Suprapubic skin (tissue), 4 donors: ENCODE measurements at regions not wholly inside any gene's neighbourhood (a gene's known extent, or its start where the extent isn't known, plus 50 kb on each side); places are given as distances from the start of the nearest gene placed in this dataset.

Experiments
- DNase-seq, 2 donors: peaks; one replicate each; pipeline ENCODE4 v3.0.0-alpha.2; 2019; ENCODE audit warnings: low spot score in 2 of 2
- H3K27ac ChIP-seq: fragments of 200-600 bp; sonication (generic); one replicate; pipeline ENCODE4 v1.5.1; 2019
- H3K27me3 ChIP-seq: fragments of 200-600 bp; sonication (generic); one replicate; pipeline ENCODE4 v1.5.1; 2019
- H3K36me3 ChIP-seq: fragments of 200-600 bp; sonication (generic); one replicate; pipeline ENCODE4 v1.5.1; 2019
- H3K4me1 ChIP-seq: fragments of 200-600 bp; sonication (generic); one replicate; pipeline ENCODE4 v1.5.1; 2019
- H3K4me3 ChIP-seq: fragments of 200-600 bp; sonication (generic); one replicate; pipeline ENCODE4 v1.5.1; 2019; ENCODE audit warnings: mild to moderate bottlenecking
- H3K9me3 ChIP-seq: fragments of 200-600 bp; sonication (generic); one replicate; pipeline ENCODE4 v1.5.1; 2019
- EP300 ChIP-seq: sonication (generic); formaldehyde crosslinking; IDR thresholded peaks from one replicate; pipeline ENCODE4 v1.6.1; 2017; ENCODE audit warnings: antibody characterized with exemption
- POLR2A ChIP-seq, 2 donors: fragments of 450-650 bp; IDR thresholded peaks; one replicate each; pipeline ENCODE4 v1.6.1; 2017; ENCODE audit warnings: antibody characterized with exemption in 2 of 2, mild to moderate bottlenecking in 2 of 2, moderate library complexity in 2 of 2
- POLR2AphosphoS5 ChIP-seq, 3 donors: sonication (generic); formaldehyde crosslinking; IDR thresholded peaks; one replicate each; pipeline ENCODE4 v1.6.1; 2017; ENCODE audit warnings: antibody characterized with exemption in 3 of 3
- WGBS: methylation state at CpG from one replicate; pipeline ENCODE4 v1.1.5; 2018; 5-methylcytosine and 5-hydroxymethylcytosine counted together
- TF ChIP-seq, protein P1 (sequence below), 2 donors: fragments of 200-600 bp in 1 of 2; fragments of 450-650 bp in 1 of 2; sonication (generic) in 1 of 2; IDR thresholded peaks; one replicate each; pipeline ENCODE4 v1.5.1; 2016 to 2019; ENCODE audit warnings: antibody characterized with exemption in 2 of 2, mild to moderate bottlenecking in 1 of 2, moderate library complexity in 1 of 2

DNA sequence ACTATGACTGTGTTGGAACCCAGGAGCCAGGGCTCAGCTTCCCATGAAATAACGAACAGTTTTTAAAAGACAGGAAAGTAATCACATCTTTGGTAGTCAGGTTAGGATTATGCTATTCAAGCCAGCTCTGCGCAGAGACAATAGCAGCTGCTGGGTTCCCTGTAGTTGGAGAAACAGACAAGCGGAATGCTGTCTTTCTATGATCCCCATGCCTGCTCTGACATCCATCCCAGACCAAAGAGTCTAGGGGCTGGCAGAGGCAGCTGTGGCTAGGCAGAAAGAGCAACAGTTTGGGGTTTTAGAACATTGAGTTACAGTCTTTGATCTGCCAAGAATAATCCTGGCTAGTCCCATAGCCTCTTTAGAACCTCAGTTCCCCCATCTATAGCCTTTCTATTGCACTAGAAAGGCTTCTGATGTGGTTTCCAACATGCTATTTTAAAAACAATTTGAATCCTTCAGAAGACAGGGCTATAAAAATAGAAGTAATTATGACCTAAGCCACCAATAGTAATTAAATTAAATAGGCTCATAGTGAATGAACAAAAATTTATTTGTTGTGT, 146.8 kb downstream of the MTX2 start:
- TF ChIP-seq EP300 (no peak), POLR2A (IDR thresholded peaks at IDR 0.05) (no peak)
- TF ChIP-seq, protein P1, sequence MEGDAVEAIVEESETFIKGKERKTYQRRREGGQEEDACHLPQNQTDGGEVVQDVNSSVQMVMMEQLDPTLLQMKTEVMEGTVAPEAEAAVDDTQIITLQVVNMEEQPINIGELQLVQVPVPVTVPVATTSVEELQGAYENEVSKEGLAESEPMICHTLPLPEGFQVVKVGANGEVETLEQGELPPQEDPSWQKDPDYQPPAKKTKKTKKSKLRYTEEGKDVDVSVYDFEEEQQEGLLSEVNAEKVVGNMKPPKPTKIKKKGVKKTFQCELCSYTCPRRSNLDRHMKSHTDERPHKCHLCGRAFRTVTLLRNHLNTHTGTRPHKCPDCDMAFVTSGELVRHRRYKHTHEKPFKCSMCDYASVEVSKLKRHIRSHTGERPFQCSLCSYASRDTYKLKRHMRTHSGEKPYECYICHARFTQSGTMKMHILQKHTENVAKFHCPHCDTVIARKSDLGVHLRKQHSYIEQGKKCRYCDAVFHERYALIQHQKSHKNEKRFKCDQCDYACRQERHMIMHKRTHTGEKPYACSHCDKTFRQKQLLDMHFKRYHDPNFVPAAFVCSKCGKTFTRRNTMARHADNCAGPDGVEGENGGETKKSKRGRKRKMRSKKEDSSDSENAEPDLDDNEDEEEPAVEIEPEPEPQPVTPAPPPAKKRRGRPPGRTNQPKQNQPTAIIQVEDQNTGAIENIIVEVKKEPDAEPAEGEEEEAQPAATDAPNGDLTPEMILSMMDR (IDR thresholded peaks at IDR 0.05) = no peak
- 82% methylated on average over 3 of the region's 3 CpGs for WGBS
- no peak for DNase-seq

DNA sequence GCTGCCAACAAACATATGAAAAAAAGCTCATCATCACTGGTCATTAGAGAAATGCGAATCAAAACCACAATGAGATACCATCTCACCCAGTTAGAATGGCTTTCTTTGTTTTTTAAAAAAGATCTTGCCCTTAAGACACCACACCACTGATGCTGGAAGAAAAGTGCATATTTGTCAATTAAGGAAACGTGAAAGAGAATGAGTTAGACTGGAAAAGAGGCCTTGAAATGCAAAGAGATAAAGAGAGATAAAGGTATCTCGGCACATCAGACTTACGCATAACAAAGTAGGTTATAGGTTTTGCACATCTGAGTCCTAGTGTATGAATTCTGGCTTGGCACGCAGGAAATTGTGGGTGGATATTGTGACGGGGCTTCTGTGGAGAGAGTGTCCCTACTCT, 149.5 kb downstream of the MTX2 start:
- 88% methylated on average over 6 of the region's 6 CpGs for WGBS
- Histone ChIP-seq H3K4me3 (no peak overlapping the region), H3K36me3 (no peaks in the 10 kb centered on the region), H3K4me1 (peaks cover 2% of the 10 kb centered on the region), H3K9me3 (no peaks in the 10 kb centered on the region), H3K27me3 (no peaks in the 10 kb centered on the region), H3K27ac (no peak overlapping the region)
- TF ChIP-seq POLR2AphosphoS5 (IDR thresholded peaks at IDR 0.05) = no peak
- TF ChIP-seq POLR2A (IDR thresholded peaks at IDR 0.05) = no peak
- no peak for TF ChIP-seq EP300
- TF ChIP-seq, protein P1 (IDR thresholded peaks at IDR 0.05) = no peak
- no peak for DNase-seq

More for the DNA sequence above, 146.8 kb downstream of the MTX2 start:
- no peak overlapping the region for H3K4me3 ChIP-seq
- H3K36me3 ChIP-seq = no peaks in the 10 kb centered on the region
- H3K9me3 ChIP-seq = no peaks in the 10 kb centered on the region
- H3K4me1 ChIP-seq = peaks cover 2% of the 10 kb centered on the region
- H3K27ac ChIP-seq = no peak overlapping the region
- peaks cover 8% of the 10 kb centered on the region for H3K27me3 ChIP-seq

DNA sequence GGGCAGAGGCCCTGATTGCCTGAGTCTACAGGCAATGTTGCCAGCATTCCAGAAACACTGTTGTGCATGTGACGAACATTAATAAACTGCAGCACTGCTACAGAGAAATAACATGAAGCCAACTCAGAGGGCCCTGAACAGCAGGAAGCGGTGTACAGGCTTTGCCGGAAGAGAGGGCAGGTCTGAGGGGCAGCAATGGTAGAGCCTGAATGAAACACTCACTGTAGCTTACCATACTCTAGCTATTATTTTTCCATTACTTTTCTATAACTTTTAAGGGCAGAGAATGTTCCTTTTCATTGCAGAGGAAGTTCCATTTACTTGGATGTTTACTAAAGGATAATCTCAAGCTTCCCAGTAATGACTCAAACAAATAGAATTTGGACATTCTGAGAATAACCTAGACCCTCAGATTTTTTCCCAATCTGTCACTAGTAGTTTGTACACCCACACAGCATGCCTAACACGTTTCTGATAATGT, 150.4 kb downstream of the MTX2 start:
- 65% methylated on average over 4 of the region's 4 CpGs for WGBS
- no peaks in the 10 kb centered on the region for H3K9me3 ChIP-seq
- TF ChIP-seq POLR2A (IDR thresholded peaks at IDR 0.05) = no peak
- TF ChIP-seq EP300 = no peak
- TF ChIP-seq, protein P1 (IDR thresholded peaks at IDR 0.05) = no peak
- TF ChIP-seq POLR2AphosphoS5 (IDR thresholded peaks at IDR 0.05) = no peak
- no peak for DNase-seq
- H3K36me3 ChIP-seq = no peaks in the 10 kb centered on the region
- H3K27me3 ChIP-seq = no peaks in the 10 kb centered on the region
- no peak overlapping the region for H3K27ac ChIP-seq
- H3K4me3 ChIP-seq = no peak overlapping the region
- peaks cover 2% of the 10 kb centered on the region for H3K4me1 ChIP-seq

DNA sequence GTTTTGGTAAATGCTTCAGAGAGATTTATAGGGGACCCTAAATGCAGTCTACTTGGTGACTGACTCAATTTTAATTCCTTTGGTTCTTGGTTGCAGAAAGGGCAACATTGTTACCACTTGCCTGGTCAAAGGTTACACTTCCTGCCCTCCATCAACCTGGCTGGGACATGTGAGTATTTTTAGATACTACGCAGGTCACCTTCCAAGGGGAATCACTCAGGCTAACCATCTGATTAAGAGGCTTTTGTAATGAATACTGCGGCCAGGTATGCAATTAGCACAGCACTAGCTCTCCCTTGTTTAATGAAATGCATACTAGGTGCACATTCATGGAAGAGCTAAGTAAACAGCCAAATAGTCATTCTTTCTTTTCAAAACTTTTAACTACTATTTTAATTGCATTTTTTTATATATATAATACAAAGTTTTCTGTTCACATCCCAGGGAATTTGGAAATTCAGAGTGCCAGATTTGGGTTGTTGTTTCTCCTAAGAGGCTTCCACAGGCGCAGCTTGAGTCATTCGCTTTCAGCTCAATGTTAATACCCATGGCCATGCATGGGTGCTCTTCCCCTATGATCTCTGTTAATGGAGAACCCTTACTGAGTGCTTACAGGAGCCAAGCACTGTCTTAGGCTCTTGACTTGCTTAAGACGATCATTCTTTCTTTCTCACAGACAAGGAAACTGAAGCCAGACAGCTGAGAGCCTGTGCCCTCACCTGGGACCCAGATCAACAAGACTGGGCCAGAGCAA, 152.2 kb downstream of the MTX2 start:
- Histone ChIP-seq H3K36me3 (no peaks in the 10 kb centered on the region), H3K27me3 (no peaks in the 10 kb centered on the region), H3K4me1 (no peaks in the 10 kb centered on the region), H3K4me3 (no peak overlapping the region), H3K9me3 (no peaks in the 10 kb centered on the region), H3K27ac (no peak overlapping the region)
- no peak for DNase-seq
- TF ChIP-seq, protein P1 (IDR thresholded peaks at IDR 0.05) = no peak
- TF ChIP-seq POLR2A (IDR thresholded peaks at IDR 0.05) = no peak
- TF ChIP-seq POLR2AphosphoS5 (IDR thresholded peaks at IDR 0.05) = no peak
- no peak for TF ChIP-seq EP300
- WGBS = 90% methylated on average over 5 of the region's 5 CpGs

DNA sequence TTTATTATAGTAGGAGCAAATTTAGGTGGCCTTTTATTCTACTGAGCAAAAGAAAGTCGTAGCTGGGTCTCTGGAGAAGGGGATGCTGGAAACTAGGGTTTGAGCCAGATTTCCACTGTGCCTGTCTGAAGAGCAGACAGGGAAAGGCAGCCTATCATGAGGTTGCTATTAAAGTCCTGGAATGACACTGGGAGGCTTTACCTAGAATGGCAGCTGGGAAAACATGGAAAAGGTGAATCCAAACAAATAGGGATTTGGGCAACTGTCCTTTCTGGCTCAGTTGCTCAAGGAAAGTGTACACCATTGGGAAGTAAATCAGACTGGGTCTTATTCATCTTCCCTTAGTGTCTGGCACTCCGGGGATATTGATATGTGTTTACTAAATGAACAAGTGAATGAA, 154.6 kb downstream of the MTX2 start:
- Histone ChIP-seq H3K4me1 (no peaks in the 10 kb centered on the region), H3K27ac (no peak overlapping the region), H3K9me3 (no peaks in the 10 kb centered on the region), H3K36me3 (no peaks in the 10 kb centered on the region), H3K4me3 (no peak overlapping the region), H3K27me3 (peaks cover 5% of the 10 kb centered on the region)
- no peak for DNase-seq
- WGBS = 43% methylated on average over 2 of the region's 2 CpGs
- TF ChIP-seq, protein P1 (IDR thresholded peaks at IDR 0.05) = no peak
- TF ChIP-seq POLR2AphosphoS5 (IDR thresholded peaks at IDR 0.05) = no peak
- TF ChIP-seq POLR2A (IDR thresholded peaks at IDR 0.05) = no peak
- TF ChIP-seq EP300 = no peak
